NCI-H774 (cell line): ENCODE measurements at regions not wholly inside any gene's neighbourhood (a gene's known extent, or its start where the extent isn't known, plus 50 kb on each side); places are given as distances from the start of the nearest gene placed in this dataset.
"Not testable (repeated sequence)": the region's sequence is repeated elsewhere in the genome, so short reads cannot be mapped to it uniquely, and the experiment has no call there.

Source experiments
- DNase-seq: peaks from one replicate; lab custom pipeline; 2025; lab: John Stamatoyannopoulos, UW

DNA sequence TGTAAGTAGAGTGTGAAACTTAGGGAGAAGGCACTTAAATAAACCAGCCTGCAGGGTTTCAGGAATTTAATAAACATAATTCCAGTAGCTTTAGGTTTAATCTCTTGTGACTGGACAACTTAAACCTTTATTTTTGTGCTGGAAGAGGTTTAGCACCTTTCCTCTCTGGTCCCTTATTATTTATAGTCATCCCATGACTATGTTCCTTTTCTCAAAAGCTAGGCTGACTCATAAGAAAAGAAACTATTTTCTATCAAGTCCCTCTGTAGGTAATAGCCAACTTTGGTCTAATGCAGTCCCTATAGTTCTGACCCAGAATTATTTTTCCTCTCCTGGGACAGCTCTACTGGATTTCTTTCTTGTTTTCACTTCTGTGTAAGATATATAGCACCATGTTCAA, 588.9 kb downstream of the NR2F1-AS1 start:
- DNase-seq: no peak

DNA sequence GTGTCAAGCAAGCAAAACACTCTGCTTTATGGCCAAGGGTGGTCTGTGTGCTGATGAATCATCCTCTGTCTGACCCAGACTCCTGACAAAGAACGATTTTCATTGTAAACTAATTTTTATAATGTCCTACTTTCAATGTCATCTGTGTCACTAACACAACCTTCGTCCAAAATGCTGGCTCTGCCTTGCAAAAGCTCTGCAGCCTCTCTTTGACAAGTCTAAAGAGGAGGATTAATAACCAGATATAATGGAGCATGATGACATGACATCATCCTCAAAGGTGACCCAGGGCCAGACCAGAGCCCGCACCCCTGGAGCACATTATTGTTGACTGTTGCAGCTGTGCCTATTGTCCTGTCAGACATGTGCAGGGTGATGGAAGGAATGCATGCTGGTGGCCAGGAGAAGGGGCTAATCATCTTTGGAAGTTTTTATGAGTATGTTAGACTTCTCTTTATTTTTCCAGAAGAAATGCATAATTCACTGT, 589.4 kb downstream of the NR2F1-AS1 start:
- DNase-seq: no peak

DNA sequence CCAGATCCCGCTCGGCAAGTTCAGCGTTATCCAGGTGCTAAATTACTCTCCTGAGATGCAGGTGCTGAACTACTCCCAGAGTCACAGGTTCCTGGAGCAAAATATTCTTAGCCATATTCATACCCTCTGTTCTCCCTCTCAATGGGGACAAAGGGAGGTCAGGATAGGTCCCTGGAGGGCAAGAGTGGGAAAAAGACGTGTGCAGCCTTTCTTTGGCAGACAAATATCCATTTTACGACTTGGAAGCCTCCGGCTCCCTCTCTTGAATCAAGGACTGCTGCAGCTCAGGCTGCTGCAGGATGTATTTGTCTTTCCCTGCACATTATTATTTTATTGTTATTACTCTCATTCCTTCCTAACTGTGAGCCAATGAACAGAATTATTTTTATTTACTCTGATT, 590.2 kb downstream of the NR2F1-AS1 start:
- no peak for DNase-seq

DNA sequence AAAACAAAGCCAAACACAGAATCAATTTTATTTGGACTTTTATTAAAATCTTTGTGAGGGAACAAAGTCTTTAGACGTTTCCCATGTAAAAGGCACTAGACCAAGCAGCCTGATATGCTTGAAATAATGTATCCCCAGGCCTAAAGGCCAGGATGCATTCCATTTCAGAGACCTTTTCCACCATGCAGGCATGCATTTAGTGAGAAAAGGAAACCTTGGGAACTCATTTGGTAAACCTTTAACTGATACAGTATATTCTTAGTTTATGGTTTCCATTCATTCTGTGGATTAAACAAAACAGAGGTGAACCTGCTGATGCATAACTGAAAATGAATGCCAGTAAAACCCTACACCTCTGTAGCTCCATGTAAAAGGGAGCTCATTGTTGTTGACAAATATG, 600.0 kb downstream of the NR2F1-AS1 start:
- no peak for DNase-seq

- no peak for DNase-seq
These were observed 600.5 kb downstream of the NR2F1-AS1 start for GRCh38 chr5:92980491-92980890.

- no peak for DNase-seq
These were observed 601.3 kb downstream of the NR2F1-AS1 start for GRCh38 chr5:92979716-92980115.

GRCh38 chr5:92977846-92978540, 603.0 kb downstream of the NR2F1-AS1 start:
- no peak for DNase-seq

DNA sequence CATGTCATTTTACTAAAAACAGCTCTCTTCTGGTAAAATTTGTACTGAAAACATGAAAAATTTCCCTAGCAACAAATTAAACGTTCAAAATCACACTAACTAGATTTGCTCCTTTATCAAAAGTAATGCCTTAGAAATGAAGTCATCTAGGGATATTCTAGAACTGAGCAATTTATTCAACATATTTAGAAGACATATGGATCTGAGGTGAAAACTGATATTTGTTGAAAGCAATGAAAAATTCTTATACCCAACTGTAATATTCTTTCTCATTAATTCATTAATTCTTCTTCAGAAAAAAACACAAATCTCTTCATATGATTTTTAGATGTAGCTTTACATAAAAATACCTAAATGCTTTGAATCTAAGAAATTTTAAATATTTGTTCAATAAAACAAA, 604.9 kb downstream of the NR2F1-AS1 start:
- no peak for DNase-seq

DNA sequence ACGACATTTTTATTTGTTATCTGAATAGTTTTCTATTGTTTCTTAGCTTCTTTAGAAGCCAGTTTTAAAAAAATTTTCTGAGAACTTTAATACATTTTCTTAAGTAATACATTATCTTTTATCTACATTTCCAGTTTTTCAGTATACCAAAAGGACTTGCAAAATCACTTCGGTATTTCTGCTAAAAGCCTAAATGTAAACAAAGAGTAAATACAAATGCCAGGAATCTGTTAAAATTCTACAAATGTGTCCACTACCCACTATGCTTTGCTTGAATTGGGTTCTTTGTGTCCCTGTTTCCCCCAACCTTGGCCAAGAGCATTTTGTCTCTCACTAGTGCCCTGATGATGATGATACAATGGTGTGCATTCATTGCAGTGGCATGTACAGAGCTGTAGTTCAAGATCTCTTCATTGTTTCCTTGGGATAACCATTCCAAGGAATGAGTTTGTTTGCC, 611.2 kb downstream of the NR2F1-AS1 start:
- DNase-seq: no peak

DNA sequence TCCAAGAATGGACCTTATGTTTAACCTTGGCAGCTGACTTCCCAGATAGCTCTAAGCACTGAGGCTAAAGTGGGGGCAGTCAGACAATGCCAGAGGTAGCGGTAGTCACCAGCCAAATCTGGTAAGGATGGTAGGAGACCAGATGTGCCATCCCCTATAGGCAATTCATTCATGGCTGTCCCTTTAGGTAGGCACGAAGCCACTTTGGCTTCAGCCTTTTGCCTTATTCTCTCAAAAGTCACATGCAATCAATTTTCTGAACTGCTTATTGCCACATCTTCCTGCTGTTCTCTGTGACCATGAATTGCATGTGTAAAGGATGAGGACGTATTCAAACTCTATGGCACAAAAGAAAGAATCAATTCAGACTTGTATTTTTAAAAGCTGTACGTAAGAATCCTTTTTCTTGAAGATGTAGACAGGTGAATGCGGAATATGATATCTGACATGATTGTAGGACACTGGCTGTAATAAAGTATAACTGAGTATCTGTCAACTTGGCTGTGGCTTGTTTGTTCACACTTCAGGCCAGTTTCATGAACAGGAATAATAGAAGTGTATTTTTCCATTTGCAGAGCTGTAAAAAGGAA, 611.7 kb downstream of the NR2F1-AS1 start:
- DNase-seq: no peak

- no peak for DNase-seq
These were observed 617.2 kb downstream of the NR2F1-AS1 start for GRCh38 chr5:92963800-92964199.

GRCh38 chr5:92962752-92963151, 618.3 kb downstream of the NR2F1-AS1 start:
- DNase-seq: peak; percentile 58

- DNase-seq: no peak
These were observed 624.1 kb downstream of the NR2F1-AS1 start for GRCh38 chr5:92956886-92957285.

- DNase-seq: no peak
These were observed 628.8 kb downstream of the NR2F1-AS1 start for GRCh38 chr5:92952243-92952642.

DNA sequence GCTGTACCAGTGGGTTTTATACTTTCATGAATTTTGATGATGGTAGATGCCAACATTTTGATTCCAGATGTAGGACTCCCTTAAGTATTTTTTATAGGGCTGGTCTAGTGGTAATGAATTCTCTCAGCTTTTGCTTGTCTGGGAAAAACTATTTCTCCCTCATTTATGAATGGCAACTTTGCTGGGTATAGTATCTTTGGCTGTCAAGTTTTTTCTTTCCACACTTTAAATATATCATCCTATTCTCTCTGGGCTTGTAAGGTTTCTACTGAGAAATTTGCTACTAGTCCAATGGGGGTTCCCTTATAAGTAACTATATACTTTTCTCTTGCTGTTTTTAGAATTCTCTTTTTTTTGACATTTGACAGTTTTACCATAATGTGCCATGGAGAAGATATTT, 629.3 kb downstream of the NR2F1-AS1 start:
- no peak for DNase-seq

DNA sequence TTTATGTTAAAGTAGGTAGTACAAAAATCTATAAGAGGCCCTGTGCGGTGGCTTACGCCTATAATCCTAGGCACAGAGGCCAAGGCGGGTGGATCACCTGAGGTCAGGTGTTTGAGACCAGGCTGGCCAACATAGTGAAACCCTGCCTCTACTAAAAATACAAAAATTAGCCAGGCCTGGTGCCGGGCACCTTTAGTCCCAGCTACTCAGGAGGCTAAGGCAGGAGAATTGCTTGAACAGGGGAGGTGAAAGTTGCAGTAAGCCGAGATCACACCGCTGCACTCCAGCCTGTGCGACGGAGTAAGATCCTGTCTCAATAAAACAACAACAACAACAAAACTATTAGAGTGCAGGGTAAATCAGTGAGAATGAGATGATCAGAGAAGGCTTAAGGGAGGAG, 634.5 kb downstream of the NR2F1-AS1 start:
- DNase-seq: no peak

DNA sequence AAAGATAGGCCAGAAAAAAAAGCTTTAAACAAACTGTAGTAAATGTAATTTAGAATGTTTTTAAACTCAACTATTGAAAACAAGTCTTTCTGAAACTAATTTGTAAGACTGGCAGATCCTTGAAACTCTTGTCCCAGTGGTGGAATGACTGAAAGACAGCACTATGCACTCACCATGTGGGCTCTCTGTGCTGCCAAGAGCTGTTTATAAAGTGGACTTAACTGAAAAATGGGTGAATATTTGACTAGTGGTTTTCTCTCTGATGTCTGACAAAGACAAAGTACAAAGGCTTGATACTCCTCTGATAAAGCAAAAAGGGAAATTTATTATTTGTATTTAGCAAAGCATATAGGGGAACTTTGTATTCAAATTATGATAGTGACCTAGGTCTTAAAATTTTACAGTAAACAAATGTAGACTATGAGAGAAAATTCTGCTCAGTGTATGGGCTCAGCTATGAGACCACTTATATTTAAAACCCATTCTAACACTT, 635.4 kb downstream of the NR2F1-AS1 start:
- DNase-seq: no peak

- DNase-seq: no peak
These were observed 636.0 kb downstream of the NR2F1-AS1 start for GRCh38 chr5:92944903-92945604.

DNA sequence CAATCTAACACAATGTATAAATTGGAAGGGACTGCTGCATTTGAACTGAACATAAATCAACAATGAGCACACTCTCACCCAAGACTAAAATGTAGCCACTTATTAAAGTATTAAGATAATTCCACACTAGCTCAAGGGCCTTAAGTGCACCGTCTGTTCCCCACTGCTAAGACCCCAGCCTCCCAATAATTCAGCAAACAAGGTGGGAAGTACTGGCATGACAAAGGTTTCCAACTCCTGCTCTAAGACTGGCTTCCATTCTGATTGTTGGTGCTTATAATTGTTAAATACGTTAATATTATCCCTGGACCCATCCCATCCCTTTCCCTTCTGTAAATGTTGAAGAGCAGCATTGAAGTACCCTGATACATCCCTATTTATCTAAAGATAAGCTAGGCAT, 636.7 kb downstream of the NR2F1-AS1 start:
- DNase-seq: no peak

- DNase-seq: no peak
These were observed 638.3 kb downstream of the NR2F1-AS1 start for GRCh38 chr5:92942762-92943161.

GRCh38 chr5:92941806-92942205, 639.2 kb downstream of the NR2F1-AS1 start:
- no peak for DNase-seq

DNA sequence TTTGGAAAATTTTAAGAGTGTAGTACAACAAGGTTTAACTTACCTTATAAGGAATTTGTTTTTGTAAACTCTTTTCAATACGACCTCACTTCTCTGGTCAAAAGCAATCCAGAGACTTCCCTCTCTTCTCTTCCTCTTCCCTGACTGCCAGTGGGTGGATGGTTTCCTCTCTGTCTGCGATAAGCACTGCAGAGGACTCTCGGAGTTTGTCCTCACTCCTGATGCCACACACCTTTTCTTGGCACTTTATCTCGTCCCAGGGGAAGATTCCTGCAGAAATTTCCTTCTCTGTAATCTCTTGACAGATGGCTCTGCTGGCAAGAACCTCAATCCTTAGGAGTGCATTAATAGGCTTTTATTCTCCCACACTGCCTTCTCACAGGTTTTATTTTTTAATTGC, 641.6 kb downstream of the NR2F1-AS1 start:
- DNase-seq: no peak

- not testable (repeated sequence) for DNase-seq
These were observed 643.6 kb downstream of the NR2F1-AS1 start for GRCh38 chr5:92937396-92937795.
